GM19467 (cell line): ENCODE measurements at regions not wholly inside any gene's neighbourhood (a gene's known extent, or its start where the extent isn't known, plus 50 kb on each side); places are given as distances from the start of the nearest gene placed in this dataset.

Experiments used
- ATAC-seq: cut with Tn5 transposase; IDR thresholded peaks from one replicate; pipeline ENCODE4 v1.9.1; 2021; ENCODE audit warnings: mild to moderate bottlenecking, moderate library complexity; ENCODE audit not compliant: unreplicated experiment

- no peak for ATAC-seq
Observed at GRCh38 chr1:38581396-38581795, 278.2 kb downstream of the RRAGC start.

GRCh38 chr1:38580594-38580993 is 279.0 kb downstream of the RRAGC start:
- no peak for ATAC-seq

GRCh38 chr1:38579056-38579455 is 280.5 kb downstream of the RRAGC start:
- no peak for ATAC-seq

GRCh38 chr1:38578271-38578951 is 281.2 kb downstream of the RRAGC start:
- no peak for ATAC-seq

GRCh38 chr1:38577937-38578270 is 281.7 kb downstream of the RRAGC start:
- ATAC-seq, result no peak

- no peak for ATAC-seq
Observed at GRCh38 chr1:38577385-38577784, 282.2 kb downstream of the RRAGC start.

GRCh38 chr1:38576241-38576640 is 283.3 kb downstream of the RRAGC start:
- no peak for ATAC-seq

GRCh38 chr1:38571726-38572125 is 287.8 kb downstream of the RRAGC start:
- ATAC-seq, result no peak

- ATAC-seq, result no peak
Observed at GRCh38 chr1:38570657-38570975, 289.0 kb downstream of the RRAGC start.

GRCh38 chr1:38569932-38570656 is 289.5 kb downstream of the RRAGC start:
- ATAC-seq, result no peak

- no peak for ATAC-seq
Observed at GRCh38 chr1:38568061-38568857, 291.3 kb downstream of the RRAGC start.

- ATAC-seq, result no peak
Observed at GRCh38 chr1:38567401-38567800, 292.2 kb downstream of the RRAGC start.

GRCh38 chr1:38565020-38565491 is 294.5 kb downstream of the RRAGC start:
- no peak for ATAC-seq

- ATAC-seq, result no peak
Observed at GRCh38 chr1:38563942-38564735, 295.4 kb downstream of the RRAGC start.

GRCh38 chr1:38561725-38562124 is 297.8 kb downstream of the RRAGC start:
- ATAC-seq, result no peak

- ATAC-seq, result no peak
Observed at GRCh38 chr1:38561110-38561509, 298.5 kb downstream of the RRAGC start.

- ATAC-seq, result no peak
Observed at GRCh38 chr1:38560457-38560856, 299.1 kb downstream of the RRAGC start.

GRCh38 chr1:38559446-38560165 is 300.0 kb downstream of the RRAGC start:
- peak; percentile 64 for ATAC-seq

GRCh38 chr1:38558500-38559445 is 300.8 kb downstream of the RRAGC start:
- no peak for ATAC-seq
